ENCODE measurements at regions not wholly inside any gene's neighbourhood (a gene's known extent, or its start where the extent isn't known, plus 50 kb on each side); places are given as distances from the start of the nearest gene placed in this dataset.
A peak's percentile ranks its signal among the peaks of the same experiment; 100 is the strongest.

GRCh38 chr2:224325941-224326340 is 76.0 kb downstream of the FAM124B start:
- DNase-seq: no peak

GRCh38 chr2:224324604-224325003 is 77.3 kb downstream of the FAM124B start:
- no peak for DNase-seq

- no peak for DNase-seq
Observed at GRCh38 chr2:224320660-224321059, 81.2 kb downstream of the FAM124B start.

DNA sequence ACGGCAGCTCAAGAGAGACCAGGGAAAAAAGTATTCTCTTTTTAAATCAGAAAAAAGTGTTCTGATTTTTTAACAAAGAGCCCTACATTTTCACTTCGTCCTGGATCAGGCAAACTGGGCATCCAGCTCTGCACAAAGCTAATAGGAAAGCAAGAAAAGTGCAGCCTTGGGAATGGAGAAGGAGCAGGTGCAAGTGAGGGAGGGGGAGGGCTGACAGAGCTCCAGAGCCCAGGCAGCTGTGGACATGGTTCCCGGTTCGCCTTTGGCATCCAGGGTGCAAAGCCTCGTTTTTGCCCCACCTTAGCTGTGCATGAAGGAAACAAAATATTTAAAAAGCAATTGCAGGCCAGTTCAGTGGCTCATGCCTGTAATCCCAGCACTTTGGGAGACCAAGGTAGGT is 82.2 kb downstream of the FAM124B start:
- DNase-seq: no peak

DNA sequence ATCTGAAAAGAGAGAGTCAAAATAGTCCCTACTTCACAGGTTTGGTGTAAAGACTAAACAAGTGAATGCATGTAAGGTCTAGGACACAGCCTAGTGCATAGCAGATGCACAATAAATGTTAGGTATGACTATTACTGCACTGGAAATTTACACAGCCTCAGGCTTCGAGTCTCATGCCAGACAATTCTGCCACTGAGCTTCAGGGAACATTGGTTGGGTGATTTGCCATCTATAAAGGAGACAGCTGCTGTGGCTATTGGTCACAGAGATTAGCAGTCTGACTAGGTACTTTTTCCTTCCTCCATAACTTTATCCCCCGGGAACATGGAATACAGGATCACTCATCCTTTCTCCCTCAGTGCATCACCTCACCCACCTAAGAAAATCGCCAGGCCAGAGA is 89.2 kb downstream of the FAM124B start:
- DNase-seq: no peak

DNA sequence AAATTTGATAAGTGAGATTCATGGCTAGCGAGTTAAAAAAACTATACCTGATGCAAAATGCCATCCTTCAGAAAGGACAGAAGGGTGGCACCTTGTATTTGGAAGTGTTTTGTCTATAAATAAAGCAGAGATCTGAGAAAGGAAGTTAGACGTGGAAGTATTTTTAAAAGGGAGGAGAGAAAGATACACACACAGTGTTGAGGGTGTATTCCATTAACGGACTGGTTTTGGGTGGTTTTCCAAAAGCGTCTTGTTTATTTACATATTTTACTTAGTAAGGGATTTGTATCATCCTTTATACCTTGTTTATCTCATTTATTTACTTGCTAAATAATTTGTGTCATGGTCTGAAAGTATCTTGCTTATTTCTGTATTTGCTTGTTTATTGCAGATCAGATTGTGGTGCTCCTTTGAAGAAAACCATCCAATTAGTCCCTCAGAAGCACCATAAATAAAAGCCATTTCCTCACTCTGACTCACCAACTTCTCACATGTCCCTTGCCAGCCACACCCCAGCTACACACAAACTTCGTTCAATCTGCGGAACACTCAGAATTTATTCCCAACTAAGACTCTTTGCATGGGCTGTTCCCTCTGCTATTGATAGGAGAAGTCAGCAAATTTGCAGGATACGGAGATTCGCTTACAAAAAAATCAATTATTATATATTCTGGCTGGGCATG is 90.8 kb downstream of the FAM124B start:
- DNase-seq: no peak

DNA sequence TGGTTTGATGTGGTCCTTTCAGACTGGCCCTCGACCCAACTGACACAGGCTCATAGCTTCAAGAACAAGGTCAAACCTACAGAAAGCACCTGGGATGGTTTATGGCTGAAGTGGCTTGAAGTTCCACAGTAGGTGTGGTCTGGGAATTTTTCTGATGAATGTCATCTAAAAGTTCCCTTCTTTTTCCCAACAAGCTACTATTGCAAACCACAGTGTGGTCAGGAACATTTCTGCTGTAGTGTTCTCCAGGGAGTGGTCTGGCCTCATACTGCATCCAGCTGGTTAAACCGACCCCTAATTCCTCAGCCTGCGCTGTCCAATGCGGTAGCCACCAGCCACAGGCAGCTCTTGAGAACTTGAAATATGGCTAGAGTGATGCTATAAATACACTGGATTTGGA is 92.7 kb downstream of the FAM124B start:
- DNase-seq: no peak

DNA sequence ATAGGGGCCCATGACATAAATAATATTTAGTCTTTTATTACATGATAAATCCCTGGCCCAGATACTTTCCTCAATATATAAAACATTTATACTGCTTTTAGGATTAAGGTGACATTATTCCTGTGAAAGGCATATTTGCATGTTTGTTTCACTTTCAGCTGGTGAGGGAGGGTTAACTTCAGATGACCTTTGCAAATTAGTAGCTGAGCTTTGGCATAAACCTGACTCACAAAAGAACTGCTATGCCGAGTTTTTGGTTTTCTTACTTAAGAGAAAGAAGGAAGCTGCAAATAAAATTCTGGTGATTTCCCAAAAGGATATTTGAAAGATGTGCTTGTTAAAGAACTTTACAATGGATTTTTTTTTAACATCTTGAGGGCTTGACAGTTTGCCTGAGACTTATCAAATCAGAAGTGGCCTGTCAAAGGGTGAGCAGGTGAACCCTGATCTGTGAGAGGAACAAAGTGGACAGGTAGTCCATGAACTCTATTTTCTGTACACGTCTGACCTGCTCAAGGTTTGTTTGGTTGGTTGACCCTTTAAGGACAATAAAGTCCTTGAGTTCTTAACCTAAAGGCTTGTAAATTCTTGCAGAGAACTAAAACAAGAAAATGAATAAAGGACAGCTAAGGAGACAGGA is 93.5 kb downstream of the FAM124B start:
- DNase-seq: no peak

GRCh38 chr2:224302952-224303351 is 99.0 kb downstream of the FAM124B start:
- DNase-seq: no peak

DNA sequence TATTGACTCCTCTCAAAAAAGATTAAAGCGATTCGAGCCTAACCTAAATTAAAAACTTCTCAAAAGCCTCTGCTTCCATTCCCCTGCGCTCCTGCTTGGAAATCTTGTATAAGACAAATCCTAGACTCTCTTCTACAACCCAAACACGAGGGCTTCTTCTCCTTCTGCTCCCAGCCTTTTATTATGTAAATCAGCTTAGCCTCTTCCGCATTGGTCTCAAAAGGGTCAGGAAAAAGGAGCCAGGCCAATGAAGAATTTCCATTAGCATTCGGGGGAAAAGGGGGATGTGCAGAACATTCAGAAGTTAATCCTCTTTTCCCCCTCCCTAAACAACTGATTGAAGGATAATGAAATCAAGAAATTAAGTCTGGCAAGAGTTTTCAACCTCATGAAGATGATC is 107.9 kb downstream of the FAM124B start:
- no peak for DNase-seq

GRCh38 chr2:224287531-224287930 is 114.4 kb downstream of the FAM124B start:
- DNase-seq: no peak

DNA sequence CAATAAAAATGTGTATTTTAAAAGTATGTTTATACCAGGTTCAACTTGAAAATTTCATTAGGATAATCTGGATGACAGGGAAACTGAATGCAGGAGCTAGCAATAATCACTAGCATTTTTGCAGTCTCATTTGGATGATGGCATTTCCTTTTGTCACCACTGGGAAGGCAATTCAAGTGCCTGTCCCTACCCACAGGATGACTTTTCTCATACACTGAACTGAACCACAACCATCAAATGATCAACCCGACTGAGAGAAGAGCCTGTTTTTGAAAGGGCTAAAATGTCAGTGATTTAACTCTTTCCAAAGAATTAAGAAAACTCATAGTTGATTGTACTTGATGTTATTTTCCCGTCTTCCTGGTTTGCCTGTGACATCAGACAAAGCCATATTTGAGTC is 115.0 kb downstream of the FAM124B start:
- no peak for DNase-seq

DNA sequence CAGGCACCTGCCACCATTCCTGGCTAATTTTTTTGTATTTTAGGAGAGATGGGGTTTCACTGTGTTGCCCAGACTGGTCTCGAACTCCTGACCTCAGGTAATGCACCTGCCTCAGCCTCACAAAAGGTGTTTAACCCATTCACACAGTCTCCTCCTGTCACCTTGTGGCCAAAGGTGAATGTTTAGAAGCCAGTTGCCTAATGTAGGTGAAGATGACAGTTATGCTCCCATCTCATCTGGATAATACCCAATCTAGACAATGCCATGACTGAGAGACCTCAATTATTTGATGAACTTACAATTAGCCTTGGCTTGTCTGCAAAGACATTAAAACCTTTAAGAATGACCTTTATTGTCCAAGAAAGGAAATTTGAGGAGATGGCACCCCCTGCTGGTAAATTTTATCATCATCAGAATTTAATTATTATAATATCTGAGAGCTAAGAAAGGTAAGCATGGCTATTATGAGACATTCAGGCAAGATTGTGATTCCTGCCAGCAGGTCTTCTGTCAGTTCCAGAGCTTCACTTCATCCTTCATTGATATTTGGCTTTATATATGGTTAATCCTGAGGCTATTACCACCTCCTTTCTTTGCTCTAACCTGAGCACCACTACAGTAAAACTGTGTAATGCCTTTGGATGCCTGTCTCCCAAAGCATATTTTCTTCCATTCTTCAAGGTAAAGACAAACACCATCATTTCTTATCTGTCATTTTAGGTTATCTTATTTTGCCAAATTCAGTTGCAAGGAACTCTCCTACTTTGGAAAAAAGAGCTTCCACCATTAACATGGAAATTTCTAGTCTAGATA is 117.6 kb downstream of the FAM124B start:
- peak; percentile 23 to 35 for DNase-seq

DNA sequence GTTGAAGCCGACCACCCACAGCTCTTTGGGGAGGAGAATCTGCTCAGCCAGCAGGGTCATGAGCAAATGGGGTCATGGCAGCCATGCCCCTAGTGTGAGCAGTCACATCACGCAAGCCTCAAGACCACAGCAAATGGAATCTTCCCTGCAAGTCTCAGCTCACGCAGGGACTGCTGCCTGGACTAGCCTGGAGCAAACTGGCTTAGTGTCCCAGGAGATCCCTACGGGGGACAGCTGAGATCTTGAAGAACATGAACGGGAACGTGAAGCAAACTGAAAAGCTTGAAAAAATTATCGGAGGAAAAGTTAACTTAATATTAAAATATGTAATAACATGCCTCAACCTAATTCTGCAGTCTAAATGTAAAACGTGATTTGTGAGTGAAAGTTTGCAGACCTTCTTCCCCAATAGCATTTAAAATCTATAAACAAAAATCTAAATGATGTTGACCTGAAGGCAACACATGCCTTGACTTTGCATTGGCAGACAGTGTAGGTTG is 118.4 kb downstream of the FAM124B start:
- DNase-seq: no peak

- no peak for DNase-seq
Observed at GRCh38 chr2:224281374-224281773, 120.5 kb downstream of the FAM124B start.

DNA sequence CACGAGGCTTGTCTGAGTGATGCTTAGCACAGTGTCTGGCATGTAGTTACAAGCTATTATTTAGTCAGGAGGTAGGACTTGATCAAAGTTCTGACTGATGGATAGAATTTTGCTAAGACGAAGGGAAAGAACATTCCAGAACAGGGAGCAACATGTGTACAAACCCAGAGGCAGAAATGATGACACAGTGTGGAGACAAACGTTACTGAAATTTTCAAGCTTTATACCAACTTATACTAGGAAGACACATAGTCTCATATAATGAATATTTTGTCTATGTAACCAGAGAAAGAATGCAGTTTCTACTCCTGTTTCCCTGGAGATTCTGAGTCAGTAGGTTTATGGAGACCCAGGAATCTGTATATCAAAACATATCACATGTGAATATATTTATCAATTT is 123.4 kb downstream of the FAM124B start:
- no peak for DNase-seq

DNA sequence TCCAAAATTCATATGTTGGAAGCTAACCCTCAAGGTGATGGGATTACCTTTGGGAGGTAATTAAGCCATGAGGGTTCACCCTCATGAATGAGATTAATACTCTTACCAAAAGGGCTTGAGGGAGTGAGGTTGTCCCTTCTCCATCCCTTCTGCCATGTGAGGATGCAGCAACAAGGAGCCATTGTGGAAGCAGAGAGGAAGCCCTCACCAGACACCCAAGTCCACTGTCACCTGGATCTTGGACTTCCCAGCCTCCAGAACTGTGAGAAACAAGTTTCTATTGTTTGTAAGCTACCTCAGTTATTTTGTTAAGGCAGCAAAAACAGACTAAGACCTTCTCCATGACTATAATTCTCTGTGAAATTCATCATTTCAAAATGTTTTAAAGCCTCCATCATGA is 125.7 kb downstream of the FAM124B start:
- no peak for DNase-seq

DNA sequence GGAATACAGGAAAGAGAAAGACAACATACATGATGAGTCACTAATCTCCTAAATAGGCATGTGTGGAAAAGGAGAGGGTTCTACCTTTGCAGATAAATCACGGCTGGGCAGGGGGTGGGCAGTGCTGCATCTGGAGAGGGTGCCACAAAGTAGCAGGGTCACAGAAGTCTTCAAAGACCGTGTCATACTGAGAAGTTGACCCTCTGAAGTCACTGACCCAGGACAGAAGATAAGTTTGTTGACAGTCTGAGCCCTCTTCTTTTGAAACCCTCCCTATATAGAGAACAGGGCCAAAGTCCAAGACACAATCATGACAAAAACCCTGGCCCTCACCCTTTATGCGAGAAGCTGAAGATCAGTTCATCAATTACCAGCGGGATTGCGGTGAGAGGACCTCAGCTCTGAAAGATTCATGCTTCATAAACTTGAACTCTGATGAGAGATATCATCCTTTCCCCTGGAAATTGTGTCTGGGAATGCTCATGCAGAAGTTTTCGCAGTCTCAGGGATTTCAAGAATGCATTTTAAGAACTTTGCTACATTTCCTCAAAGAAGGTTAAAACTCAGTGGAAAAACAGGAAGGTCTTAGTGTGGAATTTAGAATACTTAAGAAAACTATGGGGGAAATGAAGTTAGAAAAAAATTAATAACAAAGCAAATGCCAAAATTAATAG is 129.5 kb downstream of the FAM124B start:
- no peak for DNase-seq

DNA sequence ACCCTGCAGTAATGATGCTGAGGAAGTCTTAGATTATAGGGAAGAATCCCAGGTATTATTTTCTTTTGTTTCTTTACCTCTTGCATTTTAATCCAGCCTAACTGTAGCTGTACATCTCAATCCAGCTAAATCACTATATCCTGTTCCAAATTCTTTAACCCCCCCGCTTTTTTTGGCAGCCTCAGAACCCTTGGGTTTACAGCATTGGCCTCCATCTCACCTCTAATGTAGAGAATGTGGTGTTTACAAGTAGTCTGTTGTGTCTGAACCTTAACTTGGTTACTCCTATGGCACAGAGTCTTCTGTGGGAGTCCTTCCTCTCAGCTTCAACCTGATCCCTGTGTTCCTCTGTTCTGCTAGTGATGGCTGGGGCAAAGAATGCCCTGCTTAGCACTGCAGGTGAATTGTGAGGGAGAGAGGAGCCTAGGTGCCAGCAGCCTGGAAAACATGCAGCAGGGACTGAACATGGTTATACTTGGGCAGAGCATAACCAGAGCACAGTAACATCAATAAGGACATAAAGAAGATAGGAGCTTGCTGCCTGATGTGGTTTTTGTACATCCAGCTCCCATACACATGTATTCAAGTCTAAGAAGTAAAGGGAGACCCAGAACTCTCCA is 130.2 kb downstream of the FAM124B start:
- DNase-seq: no peak

- no peak for DNase-seq
Observed at GRCh38 chr2:224268441-224268840, 133.5 kb downstream of the FAM124B start.

DNA sequence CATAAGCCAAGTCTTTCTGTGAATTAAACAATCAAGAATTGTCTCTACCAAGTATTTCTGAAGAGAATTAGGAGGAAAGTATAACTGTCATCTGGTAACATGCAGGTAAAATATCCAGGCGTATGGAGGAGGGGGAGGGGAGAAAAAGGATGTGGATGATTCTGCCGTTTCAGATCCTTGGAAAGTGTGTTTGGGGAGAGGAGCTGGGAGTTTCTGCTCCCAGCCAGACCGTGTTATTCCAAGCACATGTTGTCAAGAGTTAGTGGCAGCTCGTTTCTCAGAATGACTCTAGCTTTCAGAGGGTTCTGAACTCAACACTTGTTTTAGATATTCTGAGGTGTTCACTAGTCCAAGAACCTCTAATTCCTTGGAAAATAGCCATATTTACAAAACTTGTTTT is 137.6 kb downstream of the FAM124B start:
- DNase-seq: no peak

GRCh38 chr2:224263571-224264043 is 138.3 kb downstream of the FAM124B start:
- no peak for DNase-seq

GRCh38 chr2:224261326-224261725 is 140.6 kb downstream of the FAM124B start:
- no peak for DNase-seq

All from AML-193 (cell line).